ENCODE measurements at regions not wholly inside any gene's neighbourhood (a gene's known extent, or its start where the extent isn't known, plus 50 kb on each side); places are given as distances from the start of the nearest gene placed in this dataset.
"Not testable (repeated sequence)": the region's sequence is repeated elsewhere in the genome, so short reads cannot be mapped to it uniquely, and the experiment has no call there.

- not testable (repeated sequence) for DNase-seq
Measured at GRCh38 chr14:80286744-80287143, 75.4 kb upstream of the DIO2 start.

GRCh38 chr14:80278293-80279023, 67.2 kb upstream of the DIO2 start:
- no peak for DNase-seq

GRCh38 chr14:80275208-80275850, 64.0 kb upstream of the DIO2 start:
- DNase-seq = no peak

- not testable (repeated sequence) for DNase-seq
Measured at GRCh38 chr14:80274310-80274709, 63.0 kb upstream of the DIO2 start.

GRCh38 chr14:80271389-80271788, 60.1 kb upstream of the DIO2 start:
- no peak for DNase-seq

- no peak for DNase-seq
Measured at GRCh38 chr14:80269353-80269925, 58.1 kb upstream of the DIO2 start.

GRCh38 chr14:80266930-80267329, 55.6 kb upstream of the DIO2 start:
- DNase-seq = no peak

GRCh38 chr14:80264702-80265101, 53.4 kb upstream of the DIO2 start:
- no peak for DNase-seq

All from DMS79 treated with DMSO at 0.1 percent for 48 hours (cell line).